ENCODE measurements at regions not wholly inside any gene's neighbourhood (a gene's known extent, or its start where the extent isn't known, plus 50 kb on each side); places are given as distances from the start of the nearest gene placed in this dataset.

DNA sequence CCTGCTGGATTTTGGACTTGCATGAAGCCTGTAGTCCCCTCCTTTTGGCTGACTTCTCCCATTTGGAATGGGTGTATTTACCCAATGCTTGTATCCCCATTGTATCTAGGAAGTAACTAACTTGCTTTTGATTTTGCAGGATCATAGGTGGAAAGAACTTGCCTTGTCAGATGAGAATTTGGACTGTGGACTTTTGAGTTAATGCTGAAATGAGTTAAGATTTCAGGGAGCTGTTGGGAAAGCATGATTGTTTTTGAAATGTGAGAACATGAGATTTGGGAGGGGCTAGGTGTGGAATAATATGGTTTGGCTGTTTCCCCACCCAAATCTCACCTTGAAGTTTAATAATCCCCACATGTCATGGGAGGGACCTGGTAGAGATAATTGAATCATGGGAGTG, 189.6 kb upstream of the CDKN2B start:
- TF ChIP-seq CTCF (IDR thresholded peaks at IDR 0.05; ENCODE audit: control insufficient read depth, insufficient read depth, low read depth, low read length, missing control alignments) = no peak
- no peak for DNase-seq (ENCODE audit: low read depth)
- H3K4me3 ChIP-seq (ENCODE audit: control insufficient read depth, low read depth, low read length) = no peak overlapping the region

DNA sequence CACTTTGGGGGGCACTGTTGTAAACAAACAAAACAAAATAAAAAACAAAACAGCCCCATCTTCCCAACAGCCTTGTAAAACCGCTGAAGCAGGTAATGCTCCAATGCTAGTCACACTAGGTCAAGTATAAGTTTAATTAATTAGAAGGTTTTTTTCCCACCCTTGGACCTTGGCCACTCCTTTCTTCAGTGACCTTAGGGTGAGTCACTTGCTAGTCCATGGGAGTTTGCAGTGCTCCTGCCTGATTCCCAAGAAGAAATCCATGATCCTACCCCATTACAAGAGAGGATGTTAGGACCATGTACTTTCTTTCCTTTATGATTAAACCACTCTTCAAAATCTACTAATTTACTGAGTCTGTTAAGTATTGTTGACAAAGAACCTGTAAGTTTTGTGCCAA, 192.2 kb upstream of the CDKN2B start:
- no peak overlapping the region for H3K4me3 ChIP-seq (ENCODE audit: control insufficient read depth, low read depth, low read length)
- no peak for DNase-seq (ENCODE audit: low read depth)
- TF ChIP-seq CTCF (IDR thresholded peaks at IDR 0.05; ENCODE audit: control insufficient read depth, insufficient read depth, low read depth, low read length, missing control alignments) = no peak

- DNase-seq (ENCODE audit: low read depth) = no peak
- H3K4me3 ChIP-seq (ENCODE audit: control insufficient read depth, low read depth, low read length) = no peak overlapping the region
- no peak for TF ChIP-seq CTCF (IDR thresholded peaks at IDR 0.05; ENCODE audit: control insufficient read depth, insufficient read depth, low read depth, low read length, missing control alignments)
Measured at GRCh38 chr9:22203371-22204138, 194.4 kb upstream of the CDKN2B start.

DNA sequence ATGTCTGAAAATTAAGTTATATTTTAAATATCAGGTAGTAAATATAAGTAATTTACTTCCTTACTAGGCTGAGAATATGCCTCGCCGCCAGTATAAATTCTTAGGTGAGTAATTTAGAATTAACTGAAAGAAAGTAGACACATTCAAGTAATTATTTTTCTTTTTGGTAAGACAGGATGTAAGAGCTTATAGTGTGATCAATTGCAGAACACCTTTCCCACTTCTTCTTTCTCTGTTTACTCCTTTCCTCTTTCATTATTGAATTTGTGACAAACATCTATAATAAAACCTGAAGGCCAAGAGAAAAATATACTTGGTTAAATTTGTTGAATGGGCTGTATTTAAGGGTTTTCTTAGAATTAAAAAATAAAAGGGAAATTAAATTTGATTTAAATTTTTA, 195.1 kb upstream of the CDKN2B start:
- no peak overlapping the region for H3K4me3 ChIP-seq (ENCODE audit: control insufficient read depth, low read depth, low read length)
- no peak for DNase-seq (ENCODE audit: low read depth)
- no peak for TF ChIP-seq CTCF (IDR thresholded peaks at IDR 0.05; ENCODE audit: control insufficient read depth, insufficient read depth, low read depth, low read length, missing control alignments)

GRCh38 chr9:22206833-22207232, 197.7 kb upstream of the CDKN2B start:
- DNase-seq (ENCODE audit: low read depth) = no peak
- no peak for TF ChIP-seq CTCF (IDR thresholded peaks at IDR 0.05; ENCODE audit: control insufficient read depth, insufficient read depth, low read depth, low read length, missing control alignments)
- H3K4me3 ChIP-seq (ENCODE audit: control insufficient read depth, low read depth, low read length) = no peak overlapping the region

- TF ChIP-seq CTCF (IDR thresholded peaks at IDR 0.05; ENCODE audit: control insufficient read depth, insufficient read depth, low read depth, low read length, missing control alignments) = no peak
Measured at GRCh38 chr9:22208846-22209585, 199.9 kb upstream of the CDKN2B start.

More at GRCh38 chr9:22208846-22209585, 199.9 kb upstream of the CDKN2B start:
- no peak for DNase-seq (ENCODE audit: low read depth)
- H3K4me3 ChIP-seq (ENCODE audit: control insufficient read depth, low read depth, low read length) = no peak overlapping the region
